GM12878 (cell line): ENCODE measurements at regions not wholly inside any gene's neighbourhood (a gene's known extent, or its start where the extent isn't known, plus 50 kb on each side); places are given as distances from the start of the nearest gene placed in this dataset.

Experiments used
- BCL11A ChIP-seq: IDR thresholded peaks from 2 replicates; pipeline ENCODE4 v1.6.1; 2011; ENCODE audit warnings: low read depth, low read length
- CBX3 ChIP-seq: fragments of 200-600 bp; sonication (generic); IDR thresholded peaks from 2 replicates; pipeline ENCODE4 v1.6.1; 2016; ENCODE audit warnings: low read depth, borderline replicate concordance
- CTCF ChIP-seq, 3 experiments: IDR thresholded peaks in 2 of 3; conservative IDR thresholded peaks in 1 of 3; 2 replicates each; pipeline ENCODE4 v1.5.1; 2011; ENCODE audit warnings: low read depth in 3 of 3, low read length in 3 of 3, mild to moderate bottlenecking in 3 of 3, control low read depth in 2 of 3, moderate library complexity in 2 of 3, inconsistent platforms in 1 of 3, mixed read lengths in 1 of 3; ENCODE audit not compliant: control insufficient read depth in 2 of 3, insufficient read depth in 1 of 3; ENCODE audit errors: extremely low read depth in 1 of 3
- IKZF1 ChIP-seq: fragments of 450-650 bp; conservative IDR thresholded peaks from 2 replicates; pipeline ENCODE4 v1.6.1; 2017; ENCODE audit warnings: antibody characterized with exemption, mild to moderate bottlenecking
- KAT2A ChIP-seq: conservative IDR thresholded peaks from 2 replicates; pipeline ENCODE4 v1.6.1; 2011; ENCODE audit warnings: low read depth, low read length; ENCODE audit not compliant: control insufficient read depth
- MAX ChIP-seq: IDR thresholded peaks from 2 replicates; pipeline ENCODE4 v1.6.1; 2012; ENCODE audit warnings: low read depth, low read length, improper control_type of control experiment
- NRF1 ChIP-seq: conservative IDR thresholded peaks from 2 replicates; pipeline ENCODE4 v1.6.1; 2011; ENCODE audit warnings: mild to moderate bottlenecking, low read depth, low read length, improper control_type of control experiment
- POLR2A ChIP-seq: IDR thresholded peaks from 2 replicates; pipeline ENCODE4 v1.6.1; 2011; ENCODE audit warnings: low read depth, mild to moderate bottlenecking, low read length
- POU2F2 ChIP-seq: IDR thresholded peaks from 3 replicates; pipeline ENCODE4 v1.6.1; 2011; ENCODE audit warnings: low read depth, mild to moderate bottlenecking, low read length, borderline replicate concordance
- RAD21 ChIP-seq: IDR thresholded peaks from 2 replicates; pipeline ENCODE4 v1.6.1; 2011; ENCODE audit warnings: mild to moderate bottlenecking, low read depth, low read length, moderate library complexity; ENCODE audit not compliant: insufficient read depth
- RCOR1 ChIP-seq: conservative IDR thresholded peaks from 2 replicates; pipeline ENCODE4 v1.6.1; 2012; ENCODE audit warnings: low read depth, low read length, improper control_type of control experiment
- RFX5 ChIP-seq: IDR thresholded peaks from 2 replicates; pipeline ENCODE4 v1.6.1; 2011; ENCODE audit warnings: low read depth, low read length, improper control_type of control experiment
- SUZ12 ChIP-seq: fragments of 200-600 bp; sonication (generic); IDR thresholded peaks from one replicate; pipeline ENCODE4 v1.6.1; 2018; ENCODE audit warnings: antibody characterized with exemption, mild to moderate bottlenecking; ENCODE audit not compliant: unreplicated experiment
- USF2 ChIP-seq: IDR thresholded peaks from 2 replicates; pipeline ENCODE4 v1.6.1; 2011; ENCODE audit warnings: low read depth, low read length, improper control_type of control experiment, borderline replicate concordance

GRCh38 chr6:159602431-159603041 is 90.5 kb downstream of the SOD2 start:
- TF ChIP-seq CBX3, result no peak
- TF ChIP-seq CTCF (IDR thresholded peaks at IDR 0.05 in 2 of 3, conservative IDR thresholded peaks at IDR 0.05 in 1 of 3; ENCODE audit: control insufficient read depth in 2 of 3, extremely low read depth in 1 of 3, insufficient read depth in 1 of 3, low read depth in 3 of 3, low read length in 3 of 3), result no peak
- no peak for TF ChIP-seq RFX5
- TF ChIP-seq USF2, result no peak
- TF ChIP-seq RAD21, result no peak
- TF ChIP-seq POU2F2, result no peak
- no peak for TF ChIP-seq KAT2A
- TF ChIP-seq BCL11A, result no peak
- no peak for TF ChIP-seq POLR2A
- no peak for TF ChIP-seq RCOR1
- no peak for TF ChIP-seq SUZ12
- no peak for TF ChIP-seq NRF1
- TF ChIP-seq MAX, result no peak
- no peak for TF ChIP-seq IKZF1
